H54 (cell line): ENCODE measurements at regions not wholly inside any gene's neighbourhood (a gene's known extent, or its start where the extent isn't known, plus 50 kb on each side); places are given as distances from the start of the nearest gene placed in this dataset.

ENCODE experiments used
- DNase-seq: peaks from one replicate; pipeline ENCODE4 v3.0.0; 2011; ENCODE audit warnings: low spot score, mixed read lengths; ENCODE audit not compliant: insufficient read length
- FAIRE-seq: peaks from 3 replicates; lab custom pipeline; 2011; peaks lifted over from hg19 to GRCh38; lab: Jason Lieb, UNC
- POLR2A ChIP-seq: IDR thresholded peaks from 2 replicates; pipeline ENCODE4 v1.6.1; 2011; ENCODE audit warnings: low read depth, mild to moderate bottlenecking, low read length

- no peak for TF ChIP-seq POLR2A
- FAIRE-seq (no peak), DNase-seq (no peak)
Measured at GRCh38 chr2:3951131-3951954, 248.0 kb downstream of the DCDC2C start.

GRCh38 chr2:3952866-3953516 is 249.6 kb downstream of the DCDC2C start:
- no peak for FAIRE-seq
- no peak for DNase-seq
- no peak for TF ChIP-seq POLR2A

- DNase-seq, result no peak
- TF ChIP-seq POLR2A, result no peak
- FAIRE-seq, result no peak
Measured at GRCh38 chr2:3954261-3954660, 250.9 kb downstream of the DCDC2C start.

GRCh38 chr2:3956406-3956805 is 253.0 kb downstream of the DCDC2C start:
- no peak for TF ChIP-seq POLR2A
- FAIRE-seq (no peak), DNase-seq (no peak)

- no peak for DNase-seq
- no peak for FAIRE-seq
Measured at GRCh38 chr2:3956892-3957291, 253.5 kb downstream of the DCDC2C start.

GRCh38 chr2:3958465-3958864 is 255.1 kb downstream of the DCDC2C start:
- FAIRE-seq (no peak), DNase-seq (no peak)
- TF ChIP-seq POLR2A, result no peak

More at GRCh38 chr2:3956892-3957291, 253.5 kb downstream of the DCDC2C start:
- no peak for TF ChIP-seq POLR2A

- FAIRE-seq (no peak), DNase-seq (no peak)
- TF ChIP-seq POLR2A, result no peak
Measured at GRCh38 chr2:3958969-3959368, 255.6 kb downstream of the DCDC2C start.

GRCh38 chr2:3959372-3959771 is 256.0 kb downstream of the DCDC2C start:
- TF ChIP-seq POLR2A, result no peak
- FAIRE-seq (peak; percentile 6), DNase-seq (peak; percentile 25)

- no peak for TF ChIP-seq POLR2A
- FAIRE-seq (no peak), DNase-seq (no peak)
Measured at GRCh38 chr2:3960106-3960505, 256.7 kb downstream of the DCDC2C start.

- no peak for TF ChIP-seq POLR2A
- FAIRE-seq (no peak), DNase-seq (no peak)
Measured at GRCh38 chr2:3962719-3963118, 259.3 kb downstream of the DCDC2C start.

GRCh38 chr2:3965211-3965610 is 261.8 kb downstream of the DCDC2C start:
- DNase-seq (no peak), FAIRE-seq (no peak)
- no peak for TF ChIP-seq POLR2A

GRCh38 chr2:3965953-3966352 is 262.6 kb downstream of the DCDC2C start:
- no peak for DNase-seq
- no peak for FAIRE-seq
- no peak for TF ChIP-seq POLR2A

- FAIRE-seq (no peak), DNase-seq (no peak)
- no peak for TF ChIP-seq POLR2A
Measured at GRCh38 chr2:3966470-3966869, 263.1 kb downstream of the DCDC2C start.

- FAIRE-seq (no peak), DNase-seq (no peak)
- no peak for TF ChIP-seq POLR2A
Measured at GRCh38 chr2:3968736-3969135, 265.4 kb downstream of the DCDC2C start.
